Gastrocnemius medialis (tissue), 4 donors: ENCODE measurements at regions not wholly inside any gene's neighbourhood (a gene's known extent, or its start where the extent isn't known, plus 50 kb on each side); places are given as distances from the start of the nearest gene placed in this dataset.

Experiments used
- ATAC-seq, 2 donors: fragments of 150-250 bp; one replicate each; pipeline ENCODE4 v1.9.1; 2016
- DNase-seq, 2 donors: peaks; one replicate each; pipeline ENCODE4 v3.0.0-alpha.2; 2019
- H3K27ac ChIP-seq, 4 donors: fragments of 200-600 bp; sonication (generic); 1 replicate in 1 of 4; 2 replicates in 3 of 4; pipeline ENCODE4 v1.5.1; 2016 to 2018; ENCODE audit warnings: mild to moderate bottlenecking in 2 of 4, moderate library complexity in 1 of 4
- H3K27me3 ChIP-seq, 3 donors: fragments of 200-600 bp; sonication (generic) in 2 of 3; 1 replicate in 1 of 3; 2 replicates in 2 of 3; pipeline versions ENCODE4 v1.5.1 to v1.6.0; 2016 to 2019; ENCODE audit warnings: mild to moderate bottlenecking in 1 of 3, moderate library complexity in 1 of 3
- H3K36me3 ChIP-seq, 2 donors: fragments of 200-600 bp; sonication (generic) in 1 of 2; one replicate each; pipeline ENCODE4 v1.5.1; 2017 to 2018
- H3K4me1 ChIP-seq, 2 donors: fragments of 200-600 bp; sonication (generic) in 1 of 2; one replicate each; pipeline ENCODE4 v1.5.1; 2016 to 2017; ENCODE audit warnings: mild to moderate bottlenecking in 2 of 2
- H3K4me3 ChIP-seq, 4 donors: fragments of 200-600 bp; sonication (generic) in 3 of 4; 1 replicate in 1 of 4; 2 replicates in 3 of 4; pipeline ENCODE4 v1.5.1; 2016 to 2019; ENCODE audit warnings: mild to moderate bottlenecking in 2 of 4
- H3K9me3 ChIP-seq, 3 donors: fragments of 200-600 bp; sonication (generic) in 2 of 3; 1 replicate in 1 of 3; 2 replicates in 2 of 3; pipeline ENCODE4 v1.5.1; 2016 to 2019
- POLR2A ChIP-seq, 2 donors: fragments of 450-650 bp; IDR thresholded peaks; one replicate each; pipeline ENCODE4 v1.6.1; 2017; ENCODE audit warnings: antibody characterized with exemption in 2 of 2, mild to moderate bottlenecking in 2 of 2, moderate library complexity in 2 of 2
- in situ Hi-C, 4 donors: fragments of 200-750 bp; cut with MboI; loops; one replicate each; pipeline versions ENCODE4 v1.15.0 to v1.8.0; 2017; ENCODE audit warnings: low sequenced_read_pairs in 4 of 4
- intact Hi-C: fragments of 100-400 bp; cut with DNase I; formaldehyde crosslinking; loops from one replicate; pipeline ENCODE4 v1.15.1; 2023; ENCODE audit warnings: low total_unique reads
- TF ChIP-seq, protein P1 (sequence below), 5 experiments: fragments of 450-650 bp in 3 of 5; fragments of 200-600 bp in 2 of 5; sonication (generic) in 2 of 5; IDR thresholded peaks in 4 of 5; conservative IDR thresholded peaks in 1 of 5; 1 replicate in 4 of 5; 2 replicates in 1 of 5; pipeline ENCODE4 v1.5.1; 2016 to 2019; ENCODE audit warnings: antibody characterized with exemption in 5 of 5, mild to moderate bottlenecking in 3 of 5, moderate library complexity in 3 of 5

DNA sequence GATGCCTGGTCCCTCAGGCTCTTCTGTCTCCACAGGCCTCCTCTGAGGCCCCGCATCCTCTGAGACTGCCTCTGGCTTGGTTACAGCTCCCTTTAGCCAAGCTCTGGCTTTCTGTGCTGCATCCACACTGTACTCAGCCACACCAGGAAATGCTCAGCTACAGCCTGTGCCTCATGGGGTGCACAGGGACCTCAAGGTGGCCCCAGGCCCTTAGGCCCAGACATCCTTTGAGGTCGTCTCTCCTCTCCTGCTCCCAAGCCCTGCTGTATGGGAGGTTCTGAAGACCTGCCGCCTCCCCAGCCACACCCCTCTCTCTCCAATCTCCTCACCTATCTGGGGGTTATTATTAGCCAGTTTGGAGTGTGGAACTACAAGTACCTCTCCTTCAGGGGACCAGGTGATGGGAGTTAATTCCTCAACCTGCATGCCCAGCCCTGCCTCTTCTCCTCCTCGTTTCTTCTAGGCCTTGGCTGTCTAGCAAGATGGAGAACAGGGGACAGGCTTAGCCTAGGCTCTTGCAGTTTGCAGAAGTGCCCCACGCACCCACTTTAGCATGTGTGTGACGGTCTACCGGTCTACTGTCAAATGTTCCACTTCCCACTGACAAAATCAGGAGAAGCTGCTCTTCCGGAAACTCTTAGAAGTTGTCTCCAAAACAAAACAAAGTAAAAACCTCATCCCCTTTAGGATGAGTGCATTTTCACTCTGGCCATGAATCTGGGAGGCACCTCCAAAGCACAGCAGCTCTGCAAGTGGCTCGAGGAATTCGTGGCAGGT lies 64.0 kb upstream of the WAC start:
- no peaks in the 10 kb centered on the region for H3K36me3 ChIP-seq
- ATAC-seq (no peak), DNase-seq (no peak)
- no peak overlapping the region for H3K4me3 ChIP-seq
- in situ Hi-C loops: no loop called here
- H3K4me1 ChIP-seq: no peaks in the 10 kb centered on the region
- H3K9me3 ChIP-seq: no peaks in the 10 kb centered on the region
- TF ChIP-seq, protein P1, sequence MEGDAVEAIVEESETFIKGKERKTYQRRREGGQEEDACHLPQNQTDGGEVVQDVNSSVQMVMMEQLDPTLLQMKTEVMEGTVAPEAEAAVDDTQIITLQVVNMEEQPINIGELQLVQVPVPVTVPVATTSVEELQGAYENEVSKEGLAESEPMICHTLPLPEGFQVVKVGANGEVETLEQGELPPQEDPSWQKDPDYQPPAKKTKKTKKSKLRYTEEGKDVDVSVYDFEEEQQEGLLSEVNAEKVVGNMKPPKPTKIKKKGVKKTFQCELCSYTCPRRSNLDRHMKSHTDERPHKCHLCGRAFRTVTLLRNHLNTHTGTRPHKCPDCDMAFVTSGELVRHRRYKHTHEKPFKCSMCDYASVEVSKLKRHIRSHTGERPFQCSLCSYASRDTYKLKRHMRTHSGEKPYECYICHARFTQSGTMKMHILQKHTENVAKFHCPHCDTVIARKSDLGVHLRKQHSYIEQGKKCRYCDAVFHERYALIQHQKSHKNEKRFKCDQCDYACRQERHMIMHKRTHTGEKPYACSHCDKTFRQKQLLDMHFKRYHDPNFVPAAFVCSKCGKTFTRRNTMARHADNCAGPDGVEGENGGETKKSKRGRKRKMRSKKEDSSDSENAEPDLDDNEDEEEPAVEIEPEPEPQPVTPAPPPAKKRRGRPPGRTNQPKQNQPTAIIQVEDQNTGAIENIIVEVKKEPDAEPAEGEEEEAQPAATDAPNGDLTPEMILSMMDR (IDR thresholded peaks at IDR 0.05 in 4 of 5, conservative IDR thresholded peaks at IDR 0.05 in 1 of 5): no peak
- no peak for TF ChIP-seq POLR2A (IDR thresholded peaks at IDR 0.05)
- no peaks in the 10 kb centered on the region for H3K27me3 ChIP-seq
- no peak overlapping the region for H3K27ac ChIP-seq
- intact Hi-C loops: no loop called here

DNA sequence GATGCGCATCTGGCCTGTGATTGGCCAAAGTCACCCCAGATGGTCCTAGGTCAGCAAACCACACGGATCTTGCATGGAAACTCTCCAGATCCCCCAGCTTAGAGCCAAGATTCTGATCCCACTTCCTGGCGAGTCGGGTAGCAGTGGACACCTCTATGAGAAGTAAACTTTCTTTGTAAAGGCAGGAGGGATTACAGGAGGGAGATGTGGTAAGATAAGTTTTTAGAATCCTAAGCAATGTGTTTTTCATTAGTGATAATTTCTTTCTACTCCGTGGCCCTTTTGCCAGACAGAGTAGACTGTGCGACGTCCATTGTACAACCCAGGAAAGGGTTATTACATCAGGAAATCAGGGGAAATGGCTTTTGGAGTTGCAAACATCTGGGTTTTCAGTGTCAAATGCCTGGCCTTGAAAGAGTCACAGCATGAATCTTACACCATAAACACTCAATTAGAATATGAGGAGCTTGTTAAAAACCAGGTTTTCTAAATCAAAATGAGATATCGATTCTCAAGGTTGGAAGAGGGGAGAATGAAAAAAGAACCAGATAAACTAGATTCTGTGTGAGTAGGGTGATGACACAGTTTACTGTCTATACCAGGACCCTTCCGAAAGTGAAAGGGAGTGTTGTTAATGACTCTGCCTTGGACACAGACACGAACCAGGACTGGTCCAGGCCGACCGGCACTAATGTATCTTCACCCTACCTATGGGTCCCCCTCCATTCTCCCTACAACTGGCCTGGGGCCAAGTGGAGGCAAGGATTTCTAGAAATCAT lies 61.9 kb upstream of the WAC start:
- in situ Hi-C loops: no loop called here

DNA sequence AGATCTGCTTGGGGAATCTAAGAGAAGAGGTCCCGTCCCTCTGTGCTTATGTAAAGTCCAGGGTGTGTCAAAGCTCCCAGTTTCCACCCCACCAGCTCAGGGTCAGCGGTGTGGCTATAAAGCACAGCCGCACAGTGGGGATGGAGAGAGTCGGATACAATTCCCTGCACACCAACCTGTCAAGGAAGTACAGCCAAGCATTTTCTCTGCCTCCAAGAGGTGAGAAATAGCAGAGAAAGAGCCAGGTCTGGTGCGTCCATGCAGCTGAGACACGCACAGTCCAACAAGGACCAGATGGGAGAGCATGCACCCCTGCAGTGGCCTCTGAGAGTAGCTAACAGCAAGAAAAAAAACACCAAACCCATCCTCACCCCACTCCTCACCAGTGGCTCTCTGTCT lies 61.3 kb upstream of the WAC start:
- H3K4me3 ChIP-seq: no peak overlapping the region
- in situ Hi-C loops (no loop called here), intact Hi-C loops (no loop called here)
- no peak for TF ChIP-seq POLR2A (IDR thresholded peaks at IDR 0.05)
- TF ChIP-seq, protein P1 (IDR thresholded peaks at IDR 0.05 in 4 of 5, conservative IDR thresholded peaks at IDR 0.05 in 1 of 5): no peak
- no peaks in the 10 kb centered on the region for H3K36me3 ChIP-seq
- no peaks in the 10 kb centered on the region for H3K4me1 ChIP-seq
- DNase-seq (no peak), ATAC-seq (no peak)
- H3K27me3 ChIP-seq: no peaks in the 10 kb centered on the region
- H3K27ac ChIP-seq: no peak overlapping the region
- no peaks in the 10 kb centered on the region for H3K9me3 ChIP-seq

More for the DNA sequence above, 61.9 kb upstream of the WAC start:
- ATAC-seq (no peak), DNase-seq (no peak)
- TF ChIP-seq, protein P1 (IDR thresholded peaks at IDR 0.05 in 4 of 5, conservative IDR thresholded peaks at IDR 0.05 in 1 of 5): no peak
- TF ChIP-seq POLR2A (IDR thresholded peaks at IDR 0.05): no peak
- no peak overlapping the region for H3K27ac ChIP-seq
- H3K4me1 ChIP-seq: no peaks in the 10 kb centered on the region
- intact Hi-C loops: no loop called here
- H3K27me3 ChIP-seq: no peaks in the 10 kb centered on the region
- H3K36me3 ChIP-seq: no peaks in the 10 kb centered on the region
- H3K4me3 ChIP-seq: no peak overlapping the region
- no peaks in the 10 kb centered on the region for H3K9me3 ChIP-seq

DNA sequence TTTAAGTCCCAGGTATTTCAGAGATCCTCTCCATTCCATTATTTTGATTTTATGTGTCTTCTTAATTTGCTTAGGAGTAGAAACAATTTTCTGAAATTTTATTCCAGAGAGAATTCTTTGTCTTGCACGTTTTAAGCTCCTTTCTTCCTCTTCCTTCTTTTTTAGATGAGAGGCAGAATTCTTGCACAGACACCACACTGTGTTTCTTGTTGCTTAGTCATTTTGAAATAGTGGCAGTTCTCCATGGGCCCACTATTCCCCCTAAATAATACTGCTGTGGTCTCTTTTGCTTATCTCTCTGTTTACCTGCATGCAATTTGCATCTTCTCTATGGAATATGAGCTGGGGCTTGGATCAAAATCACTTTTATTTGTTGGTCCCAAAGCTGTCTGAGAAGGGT lies 54.3 kb upstream of the WAC start:
- intact Hi-C loops: no loop called here

More for the DNA sequence above, 54.3 kb upstream of the WAC start:
- in situ Hi-C loops: no loop called here
- no peak for ATAC-seq
- no peaks in the 10 kb centered on the region for H3K4me1 ChIP-seq
- H3K36me3 ChIP-seq: no peaks in the 10 kb centered on the region
- TF ChIP-seq POLR2A (IDR thresholded peaks at IDR 0.05): no peak
- TF ChIP-seq, protein P1 (IDR thresholded peaks at IDR 0.05 in 4 of 5, conservative IDR thresholded peaks at IDR 0.05 in 1 of 5): no peak
- DNase-seq: no peak
- H3K27ac ChIP-seq: no peak overlapping the region
- no peak overlapping the region for H3K4me3 ChIP-seq
- H3K27me3 ChIP-seq: no peaks in the 10 kb centered on the region
- no peaks in the 10 kb centered on the region for H3K9me3 ChIP-seq
